Central memory CD8-positive, alpha-beta T cell (primary cell): ENCODE measurements at regions not wholly inside any gene's neighbourhood (a gene's known extent, or its start where the extent isn't known, plus 50 kb on each side); places are given as distances from the start of the nearest gene placed in this dataset.
"Not testable (repeated sequence)": the region's sequence is repeated elsewhere in the genome, so short reads cannot be mapped to it uniquely, and the experiment has no call there.

Source experiments
- ATAC-seq: fragments of 150-1000 bp; cut with Tn5 transposase; replicated peaks from 2 replicates; pipeline ENCODE4 v1.10.0; 2022; ENCODE audit warnings: mild to moderate bottlenecking, moderate FRiP score, moderate number of reproducible peaks; ENCODE audit not compliant: poor library complexity, severe bottlenecking; ENCODE audit errors: extremely low read depth
- DNase-seq, 2 donors: peaks; one replicate each; pipeline ENCODE4 v3.0.0; 2021; ENCODE audit warnings: low spot score in 2 of 2
- H3K27ac Mint-ChIP-seq: one replicate; pipeline ENCODE4 v1.8.0; 2022; ENCODE audit warnings: low read depth, mild to moderate bottlenecking, moderate library complexity, mixed read lengths
- H3K27me3 Mint-ChIP-seq: one replicate; pipeline ENCODE4 v1.8.0; 2022; ENCODE audit warnings: mixed read lengths
- H3K36me3 Mint-ChIP-seq: one replicate; pipeline ENCODE4 v1.8.0; 2022; ENCODE audit warnings: mild to moderate bottlenecking, moderate library complexity, mixed read lengths; ENCODE audit not compliant: insufficient read depth
- H3K4me1 Mint-ChIP-seq: one replicate; pipeline ENCODE4 v1.8.0; 2022; ENCODE audit warnings: mixed read lengths
- H3K4me3 Mint-ChIP-seq: one replicate; pipeline ENCODE4 v1.8.0; 2022; ENCODE audit warnings: mild to moderate bottlenecking, moderate library complexity, mixed read lengths
- H3K9me3 Mint-ChIP-seq: one replicate; pipeline ENCODE4 v1.8.0; 2022; ENCODE audit warnings: mixed read lengths

GRCh38 chr6:84340422-84340821 is 113.0 kb upstream of the CEP162 start:
- no peaks in the 10 kb centered on the region for H3K4me1 Mint-ChIP-seq
- DNase-seq = no peak
- no peak for ATAC-seq
- H3K36me3 Mint-ChIP-seq = no peaks in the 10 kb centered on the region
- H3K27me3 Mint-ChIP-seq = no peaks in the 10 kb centered on the region
- H3K27ac Mint-ChIP-seq = no peak overlapping the region
- H3K4me3 Mint-ChIP-seq = no peak overlapping the region
- H3K9me3 Mint-ChIP-seq = no peaks in the 10 kb centered on the region

- Mint-ChIP-seq H3K4me3 (no peak overlapping the region), H3K27me3 (no peaks in the 10 kb centered on the region), H3K27ac (no peak overlapping the region), H3K9me3 (no peaks in the 10 kb centered on the region), H3K36me3 (no peaks in the 10 kb centered on the region), H3K4me1 (no peaks in the 10 kb centered on the region)
- no peak for DNase-seq
- ATAC-seq = no peak
These were observed 106.4 kb upstream of the CEP162 start for GRCh38 chr6:84333842-84334241.

GRCh38 chr6:84332139-84333034 is 104.9 kb upstream of the CEP162 start:
- Mint-ChIP-seq H3K27ac (no peak overlapping the region), H3K27me3 (no peaks in the 10 kb centered on the region), H3K4me1 (no peaks in the 10 kb centered on the region), H3K4me3 (no peak overlapping the region), H3K36me3 (no peaks in the 10 kb centered on the region), H3K9me3 (no peaks in the 10 kb centered on the region)
- ATAC-seq (no peak), DNase-seq (no peak)

- no peak overlapping the region for H3K27ac Mint-ChIP-seq
- no peak overlapping the region for H3K4me3 Mint-ChIP-seq
- H3K9me3 Mint-ChIP-seq = no peaks in the 10 kb centered on the region
- H3K36me3 Mint-ChIP-seq = no peaks in the 10 kb centered on the region
- no peaks in the 10 kb centered on the region for H3K27me3 Mint-ChIP-seq
- no peak for ATAC-seq
- no peak for DNase-seq
- H3K4me1 Mint-ChIP-seq = no peaks in the 10 kb centered on the region
These were observed 102.9 kb upstream of the CEP162 start for GRCh38 chr6:84330325-84330724.

- Mint-ChIP-seq H3K9me3 (no peaks in the 10 kb centered on the region), H3K27ac (no peak overlapping the region), H3K27me3 (no peaks in the 10 kb centered on the region), H3K36me3 (no peaks in the 10 kb centered on the region), H3K4me3 (no peak overlapping the region), H3K4me1 (no peaks in the 10 kb centered on the region)
- no peak for DNase-seq
- ATAC-seq = no peak
These were observed 102.1 kb upstream of the CEP162 start for GRCh38 chr6:84329516-84329915.

GRCh38 chr6:84329077-84329476 is 101.6 kb upstream of the CEP162 start:
- no peaks in the 10 kb centered on the region for H3K27me3 Mint-ChIP-seq
- no peaks in the 10 kb centered on the region for H3K9me3 Mint-ChIP-seq
- no peak for DNase-seq
- no peak overlapping the region for H3K4me3 Mint-ChIP-seq
- no peaks in the 10 kb centered on the region for H3K4me1 Mint-ChIP-seq
- H3K27ac Mint-ChIP-seq = no peak overlapping the region
- no peak for ATAC-seq
- H3K36me3 Mint-ChIP-seq = no peaks in the 10 kb centered on the region

- no peaks in the 10 kb centered on the region for H3K4me1 Mint-ChIP-seq
- DNase-seq (no peak), ATAC-seq (no peak)
- no peak overlapping the region for H3K27ac Mint-ChIP-seq
- no peaks in the 10 kb centered on the region for H3K27me3 Mint-ChIP-seq
- no peaks in the 10 kb centered on the region for H3K36me3 Mint-ChIP-seq
- H3K9me3 Mint-ChIP-seq = peaks cover 5% of the 10 kb centered on the region
- H3K4me3 Mint-ChIP-seq = no peak overlapping the region
These were observed 90.0 kb upstream of the CEP162 start for GRCh38 chr6:84317463-84317862.

- ATAC-seq (no peak), DNase-seq (no peak)
- no peak overlapping the region for H3K4me3 Mint-ChIP-seq
- no peaks in the 10 kb centered on the region for H3K4me1 Mint-ChIP-seq
- H3K27ac Mint-ChIP-seq = no peak overlapping the region
- H3K36me3 Mint-ChIP-seq = no peaks in the 10 kb centered on the region
- H3K27me3 Mint-ChIP-seq = no peaks in the 10 kb centered on the region
- no peaks in the 10 kb centered on the region for H3K9me3 Mint-ChIP-seq
These were observed 87.0 kb upstream of the CEP162 start for GRCh38 chr6:84314377-84314898.

GRCh38 chr6:84309336-84309735 is 81.9 kb upstream of the CEP162 start:
- Mint-ChIP-seq H3K4me1 (no peaks in the 10 kb centered on the region), H3K9me3 (no peaks in the 10 kb centered on the region), H3K4me3 (no peak overlapping the region), H3K36me3 (no peaks in the 10 kb centered on the region), H3K27ac (no peak overlapping the region), H3K27me3 (no peaks in the 10 kb centered on the region)
- DNase-seq (no peak), ATAC-seq (no peak)

GRCh38 chr6:84304881-84305280 is 77.4 kb upstream of the CEP162 start:
- no peak for ATAC-seq
- Mint-ChIP-seq H3K4me3 (no peak overlapping the region), H3K4me1 (no peaks in the 10 kb centered on the region), H3K27me3 (no peaks in the 10 kb centered on the region), H3K27ac (no peak overlapping the region), H3K36me3 (no peaks in the 10 kb centered on the region), H3K9me3 (no peaks in the 10 kb centered on the region)
- no peak for DNase-seq

GRCh38 chr6:84291033-84291432 is 63.6 kb upstream of the CEP162 start:
- DNase-seq, ATAC-seq, H3K27ac Mint-ChIP-seq, H3K4me3 Mint-ChIP-seq, H3K27me3 Mint-ChIP-seq, H3K4me1 Mint-ChIP-seq, H3K36me3 Mint-ChIP-seq: not testable (repeated sequence)
- H3K9me3 Mint-ChIP-seq = peaks cover 19% of the 10 kb centered on the region

- Mint-ChIP-seq H3K4me3 (no peak overlapping the region), H3K4me1 (no peaks in the 10 kb centered on the region), H3K9me3 (peaks cover 6% of the 10 kb centered on the region), H3K36me3 (no peaks in the 10 kb centered on the region), H3K27me3 (peaks cover 18% of the 10 kb centered on the region), H3K27ac (no peak overlapping the region)
- DNase-seq (no peak), ATAC-seq (no peak)
These were observed 57.1 kb upstream of the CEP162 start for GRCh38 chr6:84284428-84285049.

- DNase-seq (no peak), ATAC-seq (no peak)
- H3K9me3 Mint-ChIP-seq = no peaks in the 10 kb centered on the region
These were observed 55.1 kb upstream of the CEP162 start for GRCh38 chr6:84282550-84282949.

More at GRCh38 chr6:84282550-84282949, 55.1 kb upstream of the CEP162 start:
- Mint-ChIP-seq H3K4me3 (no peak overlapping the region), H3K27ac (no peak overlapping the region), H3K27me3 (peaks cover 18% of the 10 kb centered on the region), H3K36me3 (no peaks in the 10 kb centered on the region), H3K4me1 (no peaks in the 10 kb centered on the region)
